ENCODE measurements at regions not wholly inside any gene's neighbourhood (a gene's known extent, or its start where the extent isn't known, plus 50 kb on each side); places are given as distances from the start of the nearest gene placed in this dataset.
"Not testable (repeated sequence)": the region's sequence is repeated elsewhere in the genome, so short reads cannot be mapped to it uniquely, and the experiment has no call there.

- Histone ChIP-seq H3K79me2 (ENCODE audit: insufficient read depth, low read length) (no peaks in the 10 kb centered on the region), H3F3A (ENCODE audit: insufficient read depth, low read length) (no peaks in the 10 kb centered on the region), H3K9me3 (ENCODE audit: low read length) (no peaks in the 10 kb centered on the region), H3K27me3 (ENCODE audit: insufficient read depth, low read length) (no peaks in the 10 kb centered on the region), H3K36me3 (ENCODE audit: insufficient read depth, low read length) (no peaks in the 10 kb centered on the region), H4K20me1 (ENCODE audit: insufficient read depth, low read length) (no peaks in the 10 kb centered on the region), H2AFZ (ENCODE audit: low read length) (no peak overlapping the region), H3K4me1 (ENCODE audit: insufficient read depth, low read length, severe bottlenecking) (no peaks in the 10 kb centered on the region), H3K4me2 (ENCODE audit: low read length) (no peak overlapping the region), H3K27ac (ENCODE audit: low read depth, low read length, poor library complexity, severe bottlenecking) (no peak overlapping the region), H3K9me2 (ENCODE audit: low read depth, low read length) (no peaks in the 10 kb centered on the region), H3K4me3 (ENCODE audit: low read depth, low read length, poor library complexity, severe bottlenecking) (no peak overlapping the region), H3K9ac (ENCODE audit: low read length) (no peak overlapping the region)
- TF ChIP-seq EZH2 (IDR thresholded peaks at IDR 0.05; ENCODE audit: borderline replicate concordance, low read length) (no peak), CTCF (IDR thresholded peaks at IDR 0.05; ENCODE audit: low read length) (no peak)
These were observed 141.0 kb downstream of the MACC1 start for GRCh38 chr7:20075992-20076820.

DNA sequence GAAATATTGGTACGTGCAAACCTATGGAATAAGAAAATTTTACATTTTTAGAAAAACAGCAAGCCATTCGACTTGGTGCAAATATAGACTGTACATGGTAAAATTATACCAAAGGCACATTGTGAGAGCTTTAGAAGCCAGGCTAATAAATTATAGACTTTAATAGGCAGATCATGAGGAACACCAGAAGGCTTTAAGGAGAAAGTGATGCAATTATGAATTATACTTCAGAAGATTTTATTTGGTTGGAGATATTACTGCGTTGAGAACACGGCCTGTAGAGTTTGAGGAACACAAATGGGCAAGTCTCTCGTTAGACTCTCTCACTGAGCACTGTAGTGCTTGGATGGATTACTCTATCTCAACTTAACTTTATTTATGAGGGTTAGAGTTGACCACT is 141.7 kb downstream of the MACC1 start:
- H3K27ac ChIP-seq (ENCODE audit: low read depth, low read length, poor library complexity, severe bottlenecking), result no peak overlapping the region
- no peaks in the 10 kb centered on the region for H3K9me2 ChIP-seq (ENCODE audit: low read depth, low read length)
- no peaks in the 10 kb centered on the region for H3K36me3 ChIP-seq (ENCODE audit: insufficient read depth, low read length)
- no peaks in the 10 kb centered on the region for H3F3A ChIP-seq (ENCODE audit: insufficient read depth, low read length)
- no peak overlapping the region for H3K4me2 ChIP-seq (ENCODE audit: low read length)
- H2AFZ ChIP-seq (ENCODE audit: low read length), result no peak overlapping the region
- TF ChIP-seq EZH2 (IDR thresholded peaks at IDR 0.05; ENCODE audit: borderline replicate concordance, low read length) (no peak), CTCF (IDR thresholded peaks at IDR 0.05; ENCODE audit: low read length) (no peak)
- no peaks in the 10 kb centered on the region for H3K27me3 ChIP-seq (ENCODE audit: insufficient read depth, low read length)
- no peak overlapping the region for H3K9ac ChIP-seq (ENCODE audit: low read length)
- H3K9me3 ChIP-seq (ENCODE audit: low read length), result no peaks in the 10 kb centered on the region
- no peaks in the 10 kb centered on the region for H3K79me2 ChIP-seq (ENCODE audit: insufficient read depth, low read length)
- no peaks in the 10 kb centered on the region for H4K20me1 ChIP-seq (ENCODE audit: insufficient read depth, low read length)
- H3K4me3 ChIP-seq (ENCODE audit: low read depth, low read length, poor library complexity, severe bottlenecking), result no peak overlapping the region
- no peaks in the 10 kb centered on the region for H3K4me1 ChIP-seq (ENCODE audit: insufficient read depth, low read length, severe bottlenecking)

DNA sequence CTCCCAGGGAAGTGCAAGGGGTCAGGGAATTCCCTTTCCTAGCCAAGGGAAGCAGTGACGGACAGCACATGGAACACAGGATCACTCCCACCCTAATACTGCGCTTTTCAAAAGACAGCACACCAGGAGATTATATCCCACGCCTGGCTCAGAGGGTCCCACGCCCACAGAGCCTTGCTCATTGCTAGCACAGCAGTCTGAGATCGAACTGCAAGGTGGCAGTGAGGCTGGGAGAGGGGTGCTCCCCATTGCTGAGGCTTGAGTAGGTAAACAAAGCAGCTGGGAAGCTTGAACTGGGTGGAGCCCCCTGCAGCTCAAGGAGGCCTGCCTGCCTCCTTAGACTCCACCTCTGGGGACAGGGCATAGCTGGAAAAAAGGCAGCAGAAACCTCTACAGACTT is 149.2 kb downstream of the MACC1 start:
- not testable (repeated sequence) for H3K9me2 ChIP-seq (ENCODE audit: low read depth, low read length); H3K79me2 ChIP-seq (ENCODE audit: insufficient read depth, low read length); H3K36me3 ChIP-seq (ENCODE audit: insufficient read depth, low read length); H3F3A ChIP-seq (ENCODE audit: insufficient read depth, low read length); H3K27me3 ChIP-seq (ENCODE audit: insufficient read depth, low read length); H3K9me3 ChIP-seq (ENCODE audit: low read length); H3K4me3 ChIP-seq (ENCODE audit: low read depth, low read length, poor library complexity, severe bottlenecking); H3K9ac ChIP-seq (ENCODE audit: low read length); H2AFZ ChIP-seq (ENCODE audit: low read length); H3K27ac ChIP-seq (ENCODE audit: low read depth, low read length, poor library complexity, severe bottlenecking); H3K4me2 ChIP-seq (ENCODE audit: low read length); H4K20me1 ChIP-seq (ENCODE audit: insufficient read depth, low read length)
- peaks cover 21% of the 10 kb centered on the region for H3K4me1 ChIP-seq (ENCODE audit: insufficient read depth, low read length, severe bottlenecking)
